ENCODE measurements at regions not wholly inside any gene's neighbourhood (a gene's known extent, or its start where the extent isn't known, plus 50 kb on each side); places are given as distances from the start of the nearest gene placed in this dataset.

DNA sequence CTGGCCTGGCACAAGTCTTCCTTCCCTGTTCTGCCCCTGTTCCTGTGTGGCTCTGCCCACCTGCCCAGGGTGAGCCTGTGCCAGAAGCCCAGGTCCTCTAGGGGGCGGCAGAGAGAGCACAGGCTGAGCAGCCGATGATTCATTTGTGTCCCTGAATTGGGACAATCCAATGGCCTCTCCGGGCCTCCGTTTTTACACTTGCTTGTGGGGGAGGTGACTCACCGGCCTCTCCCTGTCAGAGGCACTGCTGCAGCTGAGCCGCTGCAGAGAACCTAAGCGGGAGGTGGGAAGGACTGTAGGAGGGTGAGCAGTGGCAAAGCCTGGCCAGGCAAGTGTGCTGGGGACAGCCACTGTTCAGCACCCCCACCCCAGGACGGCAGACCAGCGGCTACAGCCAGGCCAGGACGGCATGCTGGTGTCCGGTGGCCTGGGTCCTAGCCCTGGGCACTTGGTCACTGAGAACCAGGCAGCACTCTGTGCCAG, 65.2 kb upstream of the LMO1 start:
- peak; percentile 88 for DNase-seq
- Histone ChIP-seq H3K27me3 (replicated peaks in 1 of 7) (peaks cover 0 to 25% (median 0%) of the 10 kb centered on the region in 7 donors), H3K4me1 (peaks cover 3 to 53% (median 24%) of the 10 kb centered on the region in 6 donors), H3K27ac (no peak overlapping the region), H3K4me3 (peak overlapping the region in 1 of 8 donors; percentile 26), H3K36me3 (no peaks in the 10 kb centered on the region), H3K9me3 (no peaks in the 10 kb centered on the region)
- WGBS, 5 donors = 8 to 32% (median 14%) methylated on average over 7 to 11 of the region's 11 CpGs
- no peak for TF ChIP-seq POLR2A (IDR thresholded peaks at IDR 0.05)
- peak in 1 of 3 donors; percentile 23 for TF ChIP-seq POLR2AphosphoS5 (IDR thresholded peaks at IDR 0.05)
- peak; percentile 44 to 86 (median 72) for TF ChIP-seq CTCF (IDR thresholded peaks at IDR 0.05 in 8 of 11, conservative IDR thresholded peaks at IDR 0.05 in 3 of 11)
- intact Hi-C loops (cut with DNase I; ENCODE audit: low total_unique reads) = no loop called here

DNA sequence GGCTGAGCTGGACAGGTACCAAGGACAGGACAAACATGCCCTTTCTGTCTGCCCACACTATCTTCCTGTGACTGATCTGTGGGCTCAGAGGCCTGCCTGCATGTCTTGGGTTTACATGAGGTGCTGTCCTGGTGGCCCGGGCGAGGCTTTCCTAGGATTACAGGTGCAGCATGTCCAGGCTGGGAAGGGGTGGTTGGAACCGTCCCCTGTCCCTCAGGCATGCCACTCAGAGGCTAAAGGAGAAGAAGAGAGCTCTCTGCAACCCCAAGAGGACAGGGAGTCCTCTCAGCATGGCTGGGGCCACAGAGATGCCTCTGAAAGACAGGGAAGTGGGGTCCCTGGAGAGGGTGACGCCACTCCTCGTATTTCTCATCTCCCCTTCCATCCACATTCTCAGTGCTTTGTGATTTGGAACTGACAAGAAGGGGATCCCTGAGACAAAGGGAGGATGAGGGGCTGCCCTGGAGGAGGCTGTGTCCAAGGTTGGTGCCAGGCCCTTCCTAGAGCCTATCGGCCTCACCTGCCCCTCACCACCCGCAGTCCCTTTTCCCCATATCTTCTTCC, 64.6 kb upstream of the LMO1 start:
- Histone ChIP-seq H3K27me3 (replicated peaks in 1 of 7) (peaks cover 0 to 25% (median 0%) of the 10 kb centered on the region in 7 donors), H3K27ac (no peak overlapping the region), H3K36me3 (no peaks in the 10 kb centered on the region), H3K4me1 (peaks cover 3 to 49% (median 24%) of the 10 kb centered on the region in 6 donors), H3K9me3 (no peaks in the 10 kb centered on the region), H3K4me3 (no peak overlapping the region)
- TF ChIP-seq POLR2A (IDR thresholded peaks at IDR 0.05) (no peak), POLR2AphosphoS5 (IDR thresholded peaks at IDR 0.05) (no peak), CTCF (IDR thresholded peaks at IDR 0.05 in 8 of 11, conservative IDR thresholded peaks at IDR 0.05 in 3 of 11) (no peak)
- intact Hi-C loops (cut with DNase I; ENCODE audit: low total_unique reads) = no loop called here
- WGBS, 5 donors = 84 to 95% (median 89%) methylated on average over 7 of the region's 7 CpGs
- peak; percentile 61 for DNase-seq

GRCh38 chr11:8327761-8328192, 64.1 kb upstream of the LMO1 start:
- Histone ChIP-seq H3K36me3 (no peaks in the 10 kb centered on the region), H3K4me1 (peaks cover 3 to 49% (median 24%) of the 10 kb centered on the region in 6 donors), H3K27me3 (replicated peaks in 1 of 7) (peaks cover 0 to 25% (median 0%) of the 10 kb centered on the region in 7 donors), H3K27ac (no peak overlapping the region), H3K9me3 (no peaks in the 10 kb centered on the region), H3K4me3 (no peak overlapping the region)
- peak; percentile 49 for DNase-seq
- intact Hi-C loops (cut with DNase I; ENCODE audit: low total_unique reads) = no loop called here
- no peak for TF ChIP-seq POLR2AphosphoS5 (IDR thresholded peaks at IDR 0.05)
- no peak for TF ChIP-seq CTCF (IDR thresholded peaks at IDR 0.05 in 8 of 11, conservative IDR thresholded peaks at IDR 0.05 in 3 of 11)
- TF ChIP-seq POLR2A (IDR thresholded peaks at IDR 0.05) = no peak
- 27 to 75% (median 60%) methylated on average over 3 of the region's 3 CpGs for WGBS, 5 donors

- WGBS, 5 donors = 43 to 89% (median 81%) methylated on average over 1 to 3 of the region's 3 CpGs
- intact Hi-C loops (cut with DNase I; ENCODE audit: low total_unique reads) = no loop called here
Observed at GRCh38 chr11:8326337-8326736, 62.7 kb upstream of the LMO1 start.

More at GRCh38 chr11:8326337-8326736, 62.7 kb upstream of the LMO1 start:
- DNase-seq = no peak
- Histone ChIP-seq H3K4me3 (no peak overlapping the region), H3K9me3 (no peaks in the 10 kb centered on the region), H3K36me3 (no peaks in the 10 kb centered on the region), H3K4me1 (peaks cover 3 to 36% (median 15%) of the 10 kb centered on the region in 6 donors), H3K27ac (no peak overlapping the region), H3K27me3 (replicated peaks in 1 of 7) (peaks cover 0 to 23% (median 0%) of the 10 kb centered on the region in 7 donors)
- no peak for TF ChIP-seq CTCF (IDR thresholded peaks at IDR 0.05 in 8 of 11, conservative IDR thresholded peaks at IDR 0.05 in 3 of 11)
- no peak for TF ChIP-seq POLR2A (IDR thresholded peaks at IDR 0.05)
- TF ChIP-seq POLR2AphosphoS5 (IDR thresholded peaks at IDR 0.05) = no peak

All from spleen (tissue), 11 donors.